Naive thymus-derived CD8-positive, alpha-beta T cell (primary cell): ENCODE measurements at regions not wholly inside any gene's neighbourhood (a gene's known extent, or its start where the extent isn't known, plus 50 kb on each side); places are given as distances from the start of the nearest gene placed in this dataset.

Source experiments
- ATAC-seq, 2 donors: fragments of 150-1000 bp; cut with Tn5 transposase in 1 of 2; sonication (Bioruptor Pico), chemical (Tn5 transposase) in 1 of 2; 1 replicate in 1 of 2; 2 replicates in 1 of 2; pipeline ENCODE4 v1.10.0; 2021; ENCODE audit warnings: mild to moderate bottlenecking in 2 of 2, moderate library complexity in 2 of 2
- POLR2A ChIA-PET: fragments of 350-600 bp; sonication (Branson Sonifier 250); formaldehyde crosslinking; loops from one replicate; lab custom pipeline; 2021; ENCODE audit warnings: antibody characterized with exemption; lab: Charles Lee
- DNase-seq, 10 donors: peaks; one replicate each; pipeline versions ENCODE4 v3.0.0 to v3.0.0-alpha.2; 2020 to 2022
- H3K27ac Mint-ChIP-seq, 10 donors: one replicate each; pipeline ENCODE4 v1.8.0; 2020 to 2022; ENCODE audit warnings: mild to moderate bottlenecking in 10 of 10, mixed read lengths in 10 of 10, moderate library complexity in 4 of 10, inconsistent platforms in 1 of 10
- H3K27me3 Mint-ChIP-seq, 5 donors: one replicate each; pipeline ENCODE4 v1.8.0; 2021 to 2022; ENCODE audit warnings: mixed read lengths in 5 of 5
- H3K36me3 Mint-ChIP-seq, 3 donors: one replicate each; pipeline ENCODE4 v1.8.0; 2020 to 2022; ENCODE audit warnings: mixed read lengths in 3 of 3, mild to moderate bottlenecking in 2 of 3, inconsistent platforms in 1 of 3
- H3K4me1 Mint-ChIP-seq, 4 donors: one replicate each; pipeline ENCODE4 v1.8.0; 2021 to 2022; ENCODE audit warnings: mixed read lengths in 4 of 4
- H3K4me3 Mint-ChIP-seq, 10 donors: one replicate each; pipeline ENCODE4 v1.8.0; 2020 to 2022; ENCODE audit warnings: mild to moderate bottlenecking in 10 of 10, mixed read lengths in 10 of 10, moderate library complexity in 6 of 10, inconsistent platforms in 1 of 10
- H3K9me3 Mint-ChIP-seq, 9 donors: one replicate each; pipeline ENCODE4 v1.8.0; 2020 to 2022; ENCODE audit warnings: mixed read lengths in 9 of 9, mild to moderate bottlenecking in 3 of 9, inconsistent platforms in 1 of 9, moderate library complexity in 1 of 9

GRCh38 chr5:17396247-17396646 lies 101.8 kb upstream of the TAF11L2 start:
- H3K27ac Mint-ChIP-seq: no peak overlapping the region
- H3K36me3 Mint-ChIP-seq: no peaks in the 10 kb centered on the region
- no peak overlapping the region for H3K4me3 Mint-ChIP-seq
- peaks cover 0 to 25% (median 5%) of the 10 kb centered on the region in 9 donors for H3K9me3 Mint-ChIP-seq
- peaks cover 0 to 20% (median 0%) of the 10 kb centered on the region in 4 donors for H3K4me1 Mint-ChIP-seq
- DNase-seq (no peak), ATAC-seq (no peak)
- POLR2A ChIA-PET: no interaction called here
- H3K27me3 Mint-ChIP-seq: peaks cover 0 to 9% (median 0%) of the 10 kb centered on the region in 5 donors

GRCh38 chr5:17398431-17398830 lies 99.6 kb upstream of the TAF11L2 start:
- Mint-ChIP-seq H3K4me1 (peaks cover 0 to 20% (median 0%) of the 10 kb centered on the region in 4 donors), H3K27ac (no peak overlapping the region), H3K27me3 (peaks cover 0 to 10% (median 0%) of the 10 kb centered on the region in 5 donors), H3K9me3 (peaks cover 0 to 25% (median 5%) of the 10 kb centered on the region in 9 donors), H3K4me3 (no peak overlapping the region), H3K36me3 (no peaks in the 10 kb centered on the region)
- POLR2A ChIA-PET: no interaction called here
- no peak for DNase-seq
- ATAC-seq: no peak

GRCh38 chr5:17398866-17399835 lies 98.9 kb upstream of the TAF11L2 start:
- H3K9me3 Mint-ChIP-seq: peaks cover 0 to 21% (median 5%) of the 10 kb centered on the region in 9 donors
- H3K4me3 Mint-ChIP-seq: peak overlapping the region in 1 of 10 donors; percentile 6
- peaks cover 0 to 20% (median under 1%) of the 10 kb centered on the region in 4 donors for H3K4me1 Mint-ChIP-seq
- DNase-seq: no peak
- no peak for ATAC-seq
- H3K27me3 Mint-ChIP-seq: peaks cover 0 to 15% (median 0%) of the 10 kb centered on the region in 5 donors
- H3K27ac Mint-ChIP-seq: no peak overlapping the region
- H3K36me3 Mint-ChIP-seq: no peaks in the 10 kb centered on the region
- POLR2A ChIA-PET: no interaction called here

- Mint-ChIP-seq H3K4me1 (peaks cover 0 to 20% (median under 1%) of the 10 kb centered on the region in 4 donors), H3K36me3 (no peaks in the 10 kb centered on the region), H3K9me3 (peaks cover 0 to 16% (median 5%) of the 10 kb centered on the region in 9 donors), H3K27ac (no peak overlapping the region), H3K4me3 (no peak overlapping the region), H3K27me3 (peaks cover 0 to 15% (median 0%) of the 10 kb centered on the region in 5 donors)
- DNase-seq (no peak), ATAC-seq (no peak)
- POLR2A ChIA-PET: no interaction called here
These were observed 98.1 kb upstream of the TAF11L2 start for GRCh38 chr5:17399931-17400330.

GRCh38 chr5:17400724-17401469 lies 97.1 kb upstream of the TAF11L2 start:
- POLR2A ChIA-PET: no interaction called here
- no peak overlapping the region for H3K4me3 Mint-ChIP-seq
- ATAC-seq: no peak
- H3K27ac Mint-ChIP-seq: no peak overlapping the region
- H3K9me3 Mint-ChIP-seq: peaks cover 0 to 16% (median 6%) of the 10 kb centered on the region in 9 donors
- H3K4me1 Mint-ChIP-seq: peaks cover 0 to 20% (median under 1%) of the 10 kb centered on the region in 4 donors
- DNase-seq: no peak
- H3K27me3 Mint-ChIP-seq: peaks cover 0 to 15% (median 0%) of the 10 kb centered on the region in 5 donors
- no peaks in the 10 kb centered on the region for H3K36me3 Mint-ChIP-seq

GRCh38 chr5:17401470-17402288 lies 96.4 kb upstream of the TAF11L2 start:
- ATAC-seq: no peak

GRCh38 chr5:17402289-17403121 lies 95.5 kb upstream of the TAF11L2 start:
- Mint-ChIP-seq H3K9me3 (peaks cover 0 to 6% (median 2%) of the 10 kb centered on the region in 9 donors), H3K27me3 (peaks cover 0 to 15% (median 0%) of the 10 kb centered on the region in 5 donors), H3K27ac (no peak overlapping the region), H3K4me1 (peaks cover 0 to 20% (median under 1%) of the 10 kb centered on the region in 4 donors), H3K36me3 (no peaks in the 10 kb centered on the region), H3K4me3 (no peak overlapping the region)
- POLR2A ChIA-PET: no interaction called here
- ATAC-seq (no peak), DNase-seq (no peak)

More at GRCh38 chr5:17401470-17402288, 96.4 kb upstream of the TAF11L2 start:
- Mint-ChIP-seq H3K36me3 (no peaks in the 10 kb centered on the region), H3K4me3 (no peak overlapping the region), H3K27me3 (peaks cover 0 to 15% (median 0%) of the 10 kb centered on the region in 5 donors), H3K27ac (no peak overlapping the region), H3K4me1 (peaks cover 0 to 20% (median under 1%) of the 10 kb centered on the region in 4 donors), H3K9me3 (peaks cover 0 to 9% (median 4%) of the 10 kb centered on the region in 9 donors)
- no peak for DNase-seq
- POLR2A ChIA-PET: no interaction called here

- Mint-ChIP-seq H3K27ac (no peak overlapping the region), H3K27me3 (peaks cover 0 to 15% (median 0%) of the 10 kb centered on the region in 5 donors), H3K36me3 (no peaks in the 10 kb centered on the region), H3K4me3 (no peak overlapping the region), H3K9me3 (peaks cover 0 to 4% (median 2%) of the 10 kb centered on the region in 9 donors), H3K4me1 (peaks cover 0 to 12% (median under 1%) of the 10 kb centered on the region in 4 donors)
- no peak for ATAC-seq
- DNase-seq: no peak
- POLR2A ChIA-PET: no interaction called here
These were observed 94.1 kb upstream of the TAF11L2 start for GRCh38 chr5:17403695-17404490.

GRCh38 chr5:17405976-17406375 lies 92.1 kb upstream of the TAF11L2 start:
- Mint-ChIP-seq H3K4me3 (no peak overlapping the region), H3K27me3 (peaks cover 0 to 14% (median 0%) of the 10 kb centered on the region in 5 donors), H3K4me1 (peaks cover 0 to 1% (median 0%) of the 10 kb centered on the region in 4 donors), H3K36me3 (no peaks in the 10 kb centered on the region), H3K9me3 (peaks cover 0 to 3% (median 0%) of the 10 kb centered on the region in 9 donors), H3K27ac (no peak overlapping the region)
- POLR2A ChIA-PET: no interaction called here
- ATAC-seq: no peak
- DNase-seq: no peak

- Mint-ChIP-seq H3K36me3 (no peaks in the 10 kb centered on the region), H3K27me3 (peaks cover 0 to 11% (median 1%) of the 10 kb centered on the region in 5 donors), H3K9me3 (peaks cover 0 to 3% (median 0%) of the 10 kb centered on the region in 9 donors), H3K27ac (no peak overlapping the region), H3K4me1 (peaks cover 0 to 1% (median 0%) of the 10 kb centered on the region in 4 donors), H3K4me3 (no peak overlapping the region)
- ATAC-seq: no peak
- POLR2A ChIA-PET: no interaction called here
- DNase-seq: no peak
These were observed 91.6 kb upstream of the TAF11L2 start for GRCh38 chr5:17406423-17406838.
